ENCODE measurements at regions not wholly inside any gene's neighbourhood (a gene's known extent, or its start where the extent isn't known, plus 50 kb on each side); places are given as distances from the start of the nearest gene placed in this dataset.

- H3K36me3 ChIP-seq (ENCODE audit: control insufficient read depth in 3 of 3, insufficient read depth in 2 of 3, low read depth in 1 of 3, low read length in 3 of 3): no peaks in the 10 kb centered on the region
- H3K9me3 ChIP-seq (ENCODE audit: control insufficient read depth in 2 of 2, insufficient read depth in 1 of 2, low read depth in 1 of 2, low read length in 1 of 2): no peaks in the 10 kb centered on the region
- WGBS, 3 donors: 46 to 79% (median 71%) methylated on average over 4 of the region's 4 CpGs
- H3K4me3 ChIP-seq (ENCODE audit: low read depth in 1 of 3, low read length in 3 of 3): no peak overlapping the region
- FAIRE-seq (no peak), DNase-seq (peak in 1 of 2 donors; percentile 41)
- peak overlapping the region; percentile 78 to 91 (median 79) for H3K27ac ChIP-seq (ENCODE audit: low read depth in 1 of 3, low read length in 2 of 3)
- peaks cover 2 to 17% (median 3%) of the 10 kb centered on the region in 3 donors for H3K4me1 ChIP-seq (ENCODE audit: control insufficient read depth in 3 of 3, insufficient read depth in 2 of 3, low read depth in 1 of 3, low read length in 2 of 3)
- H3K27me3 ChIP-seq (ENCODE audit: control insufficient read depth in 3 of 3, insufficient read depth in 3 of 3, low read length in 3 of 3): no peaks in the 10 kb centered on the region
Measured at GRCh38 chr9:18184401-18184800, 289.6 kb upstream of the ADAMTSL1 start.

DNA sequence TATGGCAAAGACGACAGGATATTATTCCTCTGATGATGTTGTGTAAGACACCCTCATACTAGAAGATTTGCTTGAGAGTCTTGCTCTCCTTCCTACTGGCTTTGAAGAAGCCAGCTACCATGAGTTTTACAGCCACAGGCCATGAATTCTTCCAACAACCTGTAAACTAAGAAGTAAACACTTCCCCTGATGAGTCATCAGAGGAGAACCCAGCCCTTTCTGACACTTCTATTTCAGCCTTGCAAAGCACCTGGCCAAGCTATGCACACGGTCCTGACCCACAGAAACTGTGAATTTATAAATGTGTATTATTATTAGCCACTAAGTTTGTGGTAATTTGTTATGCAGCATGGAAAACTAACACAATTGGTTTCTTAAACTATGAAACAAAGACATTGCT, 288.8 kb upstream of the ADAMTSL1 start:
- H3K9me3 ChIP-seq (ENCODE audit: control insufficient read depth in 2 of 2, insufficient read depth in 1 of 2, low read depth in 1 of 2, low read length in 1 of 2): no peaks in the 10 kb centered on the region
- DNase-seq: peak; percentile 69 to 77
- H3K4me3 ChIP-seq (ENCODE audit: low read depth in 1 of 3, low read length in 3 of 3): no peak overlapping the region
- WGBS, 3 donors: 39 to 60% (median 39%) methylated on average over 2 of the region's 2 CpGs
- H3K36me3 ChIP-seq (ENCODE audit: control insufficient read depth in 3 of 3, insufficient read depth in 2 of 3, low read depth in 1 of 3, low read length in 3 of 3): no peaks in the 10 kb centered on the region
- H3K27ac ChIP-seq (ENCODE audit: low read depth in 1 of 3, low read length in 2 of 3): peak overlapping the region in 2 of 3 donors; percentile 84 to 91
- FAIRE-seq: no peak
- H3K4me1 ChIP-seq (ENCODE audit: control insufficient read depth in 3 of 3, insufficient read depth in 2 of 3, low read depth in 1 of 3, low read length in 2 of 3): peaks cover 2 to 17% (median 3%) of the 10 kb centered on the region in 3 donors
- no peaks in the 10 kb centered on the region for H3K27me3 ChIP-seq (ENCODE audit: control insufficient read depth in 3 of 3, insufficient read depth in 3 of 3, low read length in 3 of 3)

- no peak overlapping the region for H3K27ac ChIP-seq (ENCODE audit: low read depth in 1 of 3, low read length in 2 of 3)
- H3K27me3 ChIP-seq (ENCODE audit: control insufficient read depth in 3 of 3, insufficient read depth in 3 of 3, low read length in 3 of 3): no peaks in the 10 kb centered on the region
- no peaks in the 10 kb centered on the region for H3K9me3 ChIP-seq (ENCODE audit: control insufficient read depth in 2 of 2, insufficient read depth in 1 of 2, low read depth in 1 of 2, low read length in 1 of 2)
- FAIRE-seq (no peak), DNase-seq (no peak)
- no peaks in the 10 kb centered on the region for H3K36me3 ChIP-seq (ENCODE audit: control insufficient read depth in 3 of 3, insufficient read depth in 2 of 3, low read depth in 1 of 3, low read length in 3 of 3)
- 77 to 87% (median 78%) methylated on average over 4 of the region's 4 CpGs for WGBS, 3 donors
- H3K4me3 ChIP-seq (ENCODE audit: low read depth in 1 of 3, low read length in 3 of 3): no peak overlapping the region
- H3K4me1 ChIP-seq (ENCODE audit: control insufficient read depth in 3 of 3, insufficient read depth in 2 of 3, low read depth in 1 of 3, low read length in 2 of 3): peaks cover 2 to 13% (median 3%) of the 10 kb centered on the region in 3 donors
Measured at GRCh38 chr9:18188971-18189370, 285.0 kb upstream of the ADAMTSL1 start.

DNA sequence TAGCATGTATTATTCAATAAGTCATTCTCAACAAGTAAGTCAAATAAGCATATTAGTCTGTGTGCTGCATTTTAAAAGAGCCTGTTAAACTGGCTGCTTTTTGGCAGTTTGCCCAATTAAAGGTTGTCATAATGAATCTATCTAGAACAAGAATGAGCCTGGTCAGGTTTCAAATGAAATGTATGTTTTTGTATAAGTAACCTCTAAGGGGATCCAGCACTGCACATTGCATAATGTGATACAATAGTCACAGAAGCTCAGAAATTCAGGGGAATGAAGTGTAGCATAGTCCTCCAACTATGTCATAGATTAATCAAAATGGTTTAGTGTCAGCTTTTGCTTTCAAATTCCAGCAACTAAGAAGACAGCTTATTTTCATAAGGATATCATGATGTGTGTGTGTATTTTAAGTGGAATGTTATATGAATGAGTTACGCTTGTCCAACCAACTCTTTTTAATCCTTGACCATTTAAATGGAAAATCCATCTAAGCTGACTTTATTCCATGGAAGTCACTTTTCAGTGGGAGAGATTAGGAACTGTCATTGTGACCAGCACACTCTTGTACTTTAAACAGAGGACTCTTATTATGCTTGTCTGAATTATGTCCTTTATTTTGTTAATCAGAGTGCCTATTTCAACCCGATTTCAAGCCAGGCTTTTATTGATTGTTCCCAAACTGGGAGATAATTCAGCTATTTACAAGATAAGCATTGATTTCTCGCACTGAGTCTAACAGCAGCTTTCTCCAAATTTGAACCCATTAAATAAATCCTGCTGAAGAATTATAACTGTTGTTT, 283.9 kb upstream of the ADAMTSL1 start:
- Histone ChIP-seq H3K9me3 (ENCODE audit: control insufficient read depth in 2 of 2, insufficient read depth in 1 of 2, low read depth in 1 of 2, low read length in 1 of 2) (no peaks in the 10 kb centered on the region), H3K27ac (ENCODE audit: low read depth in 1 of 3, low read length in 2 of 3) (no peak overlapping the region), H3K4me3 (ENCODE audit: low read depth in 1 of 3, low read length in 3 of 3) (no peak overlapping the region), H3K36me3 (ENCODE audit: control insufficient read depth in 3 of 3, insufficient read depth in 2 of 3, low read depth in 1 of 3, low read length in 3 of 3) (no peaks in the 10 kb centered on the region), H3K4me1 (ENCODE audit: control insufficient read depth in 3 of 3, insufficient read depth in 2 of 3, low read depth in 1 of 3, low read length in 2 of 3) (peaks cover 0 to 4% (median 0%) of the 10 kb centered on the region in 3 donors), H3K27me3 (ENCODE audit: control insufficient read depth in 3 of 3, insufficient read depth in 3 of 3, low read length in 3 of 3) (no peaks in the 10 kb centered on the region)
- FAIRE-seq (no peak), DNase-seq (no peak)
- WGBS, 3 donors: 30 to 41% (median 33%) methylated on average over 3 of the region's 3 CpGs

DNA sequence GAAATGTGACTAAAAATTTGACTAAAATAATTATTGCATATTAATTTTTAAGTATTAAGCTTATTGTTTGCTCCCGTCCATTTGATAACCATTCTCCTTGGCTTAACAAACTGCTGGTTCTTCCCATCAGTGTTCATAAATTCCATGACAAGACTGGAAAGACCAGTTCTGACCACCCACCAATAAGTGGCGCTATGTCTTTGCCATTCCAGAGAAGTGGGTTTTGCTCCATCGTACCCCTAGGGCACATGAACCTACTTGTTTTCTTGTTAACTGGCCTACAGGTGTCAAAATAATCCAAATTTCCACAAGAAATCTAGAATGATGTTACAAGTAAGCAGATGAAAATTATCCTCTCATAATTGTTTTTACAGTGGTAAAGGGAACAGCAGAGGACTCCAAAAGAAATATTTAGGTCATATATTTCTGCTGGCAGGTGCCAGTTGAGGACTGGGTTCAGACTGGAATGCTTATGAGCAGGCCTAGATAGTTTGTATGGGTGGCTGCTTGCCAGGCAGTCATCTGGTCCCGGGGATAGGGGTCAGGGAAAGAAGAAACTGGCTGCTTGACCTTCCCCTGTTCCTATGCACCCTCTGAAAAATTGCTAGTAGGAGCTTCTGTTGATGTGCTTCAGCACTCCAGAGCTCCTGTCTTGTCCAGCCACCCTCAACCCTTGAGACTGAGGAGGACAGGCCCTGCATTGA, 283.1 kb upstream of the ADAMTSL1 start:
- Histone ChIP-seq H3K4me1 (ENCODE audit: control insufficient read depth in 3 of 3, insufficient read depth in 2 of 3, low read depth in 1 of 3, low read length in 2 of 3) (no peaks in the 10 kb centered on the region), H3K36me3 (ENCODE audit: control insufficient read depth in 3 of 3, insufficient read depth in 2 of 3, low read depth in 1 of 3, low read length in 3 of 3) (no peaks in the 10 kb centered on the region), H3K9me3 (ENCODE audit: control insufficient read depth in 2 of 2, insufficient read depth in 1 of 2, low read depth in 1 of 2, low read length in 1 of 2) (no peaks in the 10 kb centered on the region), H3K27ac (ENCODE audit: low read depth in 1 of 3, low read length in 2 of 3) (no peak overlapping the region), H3K27me3 (ENCODE audit: control insufficient read depth in 3 of 3, insufficient read depth in 3 of 3, low read length in 3 of 3) (no peaks in the 10 kb centered on the region), H3K4me3 (ENCODE audit: low read depth in 1 of 3, low read length in 3 of 3) (no peak overlapping the region)
- no peak for DNase-seq
- 69 to 79% (median 76%) methylated on average over 4 of the region's 4 CpGs for WGBS, 3 donors
- no peak for FAIRE-seq

DNA sequence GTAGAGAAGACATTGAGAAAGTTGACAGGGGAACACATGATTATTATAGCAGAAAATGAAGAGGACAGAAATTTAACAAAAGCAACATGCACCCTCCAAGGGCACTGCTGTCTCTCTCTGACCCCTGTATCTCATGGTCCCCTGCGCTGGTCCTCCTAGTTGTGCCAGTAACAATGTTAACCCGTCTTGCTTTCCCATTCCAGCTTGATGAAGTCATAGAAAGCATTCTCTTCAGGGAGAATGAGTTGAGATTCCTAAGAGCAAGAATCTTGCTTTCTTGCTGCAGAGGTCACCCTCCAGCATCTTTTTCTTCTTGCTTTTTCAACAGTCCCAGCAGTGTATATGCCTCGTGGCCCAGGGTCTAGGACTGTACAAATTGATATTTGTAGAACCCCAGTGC, 279.6 kb upstream of the ADAMTSL1 start:
- DNase-seq (no peak), FAIRE-seq (no peak)
- Histone ChIP-seq H3K27me3 (ENCODE audit: control insufficient read depth in 3 of 3, insufficient read depth in 3 of 3, low read length in 3 of 3) (no peaks in the 10 kb centered on the region), H3K27ac (ENCODE audit: low read depth in 1 of 3, low read length in 2 of 3) (no peak overlapping the region), H3K36me3 (ENCODE audit: control insufficient read depth in 3 of 3, insufficient read depth in 2 of 3, low read depth in 1 of 3, low read length in 3 of 3) (no peaks in the 10 kb centered on the region), H3K4me1 (ENCODE audit: control insufficient read depth in 3 of 3, insufficient read depth in 2 of 3, low read depth in 1 of 3, low read length in 2 of 3) (no peaks in the 10 kb centered on the region), H3K9me3 (ENCODE audit: control insufficient read depth in 2 of 2, insufficient read depth in 1 of 2, low read depth in 1 of 2, low read length in 1 of 2) (no peaks in the 10 kb centered on the region), H3K4me3 (ENCODE audit: low read depth in 1 of 3, low read length in 3 of 3) (no peak overlapping the region)
- 69 to 81% (median 70%) methylated on average over 3 of the region's 3 CpGs for WGBS, 3 donors

GRCh38 chr9:18195223-18195622, 278.7 kb upstream of the ADAMTSL1 start:
- DNase-seq (no peak), FAIRE-seq (no peak)
- WGBS, 3 donors: 70 to 77% (median 71%) methylated on average over 3 of the region's 3 CpGs
- Histone ChIP-seq H3K27me3 (ENCODE audit: control insufficient read depth in 3 of 3, insufficient read depth in 3 of 3, low read length in 3 of 3) (no peaks in the 10 kb centered on the region), H3K9me3 (ENCODE audit: control insufficient read depth in 2 of 2, insufficient read depth in 1 of 2, low read depth in 1 of 2, low read length in 1 of 2) (no peaks in the 10 kb centered on the region), H3K27ac (ENCODE audit: low read depth in 1 of 3, low read length in 2 of 3) (no peak overlapping the region), H3K4me1 (ENCODE audit: control insufficient read depth in 3 of 3, insufficient read depth in 2 of 3, low read depth in 1 of 3, low read length in 2 of 3) (no peaks in the 10 kb centered on the region), H3K4me3 (ENCODE audit: low read depth in 1 of 3, low read length in 3 of 3) (no peak overlapping the region), H3K36me3 (ENCODE audit: control insufficient read depth in 3 of 3, insufficient read depth in 2 of 3, low read depth in 1 of 3, low read length in 3 of 3) (no peaks in the 10 kb centered on the region)

DNA sequence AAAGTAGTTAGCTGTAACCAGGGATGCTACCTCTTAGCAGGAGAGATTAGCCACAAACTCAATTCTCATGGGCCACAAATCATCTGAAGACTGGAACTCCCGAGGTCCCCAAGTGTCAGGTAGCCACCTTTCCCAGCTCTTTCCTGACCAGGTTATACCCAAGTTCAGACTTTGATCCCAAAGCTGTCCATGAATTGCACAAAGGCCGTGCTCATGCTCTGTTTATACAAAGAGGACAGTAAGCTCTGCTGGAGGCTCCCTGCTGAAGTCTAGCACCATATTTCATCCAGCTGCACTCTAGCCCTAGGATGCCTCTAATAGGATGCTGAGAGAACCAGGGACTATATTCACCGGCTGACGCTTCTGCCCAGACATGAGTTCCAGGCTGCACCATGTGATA, 271.0 kb upstream of the ADAMTSL1 start:
- H3K4me1 ChIP-seq (ENCODE audit: control insufficient read depth in 3 of 3, insufficient read depth in 2 of 3, low read depth in 1 of 3, low read length in 2 of 3): peaks cover 0 to 3% (median 0%) of the 10 kb centered on the region in 3 donors
- no peak overlapping the region for H3K4me3 ChIP-seq (ENCODE audit: low read depth in 1 of 3, low read length in 3 of 3)
- H3K9me3 ChIP-seq (ENCODE audit: control insufficient read depth in 2 of 2, insufficient read depth in 1 of 2, low read depth in 1 of 2, low read length in 1 of 2): no peaks in the 10 kb centered on the region
- no peaks in the 10 kb centered on the region for H3K27me3 ChIP-seq (ENCODE audit: control insufficient read depth in 3 of 3, insufficient read depth in 3 of 3, low read length in 3 of 3)
- FAIRE-seq (no peak), DNase-seq (peak in 1 of 2 donors; percentile 44)
- no peak overlapping the region for H3K27ac ChIP-seq (ENCODE audit: low read depth in 1 of 3, low read length in 2 of 3)
- 65 to 79% (median 72%) methylated on average over 4 of the region's 4 CpGs for WGBS, 3 donors
- H3K36me3 ChIP-seq (ENCODE audit: control insufficient read depth in 3 of 3, insufficient read depth in 2 of 3, low read depth in 1 of 3, low read length in 3 of 3): no peaks in the 10 kb centered on the region

All from small intestine (tissue), 7 donors.